HG03097 (cell line): ENCODE measurements at regions not wholly inside any gene's neighbourhood (a gene's known extent, or its start where the extent isn't known, plus 50 kb on each side); places are given as distances from the start of the nearest gene placed in this dataset.
"Not testable (repeated sequence)": the region's sequence is repeated elsewhere in the genome, so short reads cannot be mapped to it uniquely, and the experiment has no call there.

Experiments
- ATAC-seq: cut with Tn5 transposase; IDR thresholded peaks from one replicate; pipeline ENCODE4 v1.9.1; 2021; ENCODE audit not compliant: unreplicated experiment, low FRiP score

- no peak for ATAC-seq
These were observed 340.0 kb upstream of the NRG3 start for GRCh38 chr10:81534991-81535390.

GRCh38 chr10:81541517-81541916 lies 333.5 kb upstream of the NRG3 start:
- ATAC-seq: no peak

- no peak for ATAC-seq
These were observed 328.8 kb upstream of the NRG3 start for GRCh38 chr10:81546243-81546642.

GRCh38 chr10:81548160-81548559 lies 326.8 kb upstream of the NRG3 start:
- no peak for ATAC-seq

GRCh38 chr10:81564143-81564542 lies 310.9 kb upstream of the NRG3 start:
- no peak for ATAC-seq

GRCh38 chr10:81569488-81569887 lies 305.5 kb upstream of the NRG3 start:
- no peak for ATAC-seq

GRCh38 chr10:81570349-81570748 lies 304.6 kb upstream of the NRG3 start:
- ATAC-seq: no peak

GRCh38 chr10:81570878-81571794 lies 303.9 kb upstream of the NRG3 start:
- ATAC-seq: no peak

GRCh38 chr10:81575036-81575435 lies 300.0 kb upstream of the NRG3 start:
- ATAC-seq: no peak

- no peak for ATAC-seq
These were observed 298.7 kb upstream of the NRG3 start for GRCh38 chr10:81576336-81576735.

- ATAC-seq: no peak
These were observed 280.0 kb upstream of the NRG3 start for GRCh38 chr10:81594991-81595390.

- ATAC-seq: no peak
These were observed 274.8 kb upstream of the NRG3 start for GRCh38 chr10:81600185-81600584.

- ATAC-seq: no peak
These were observed 271.8 kb upstream of the NRG3 start for GRCh38 chr10:81603106-81603620.

GRCh38 chr10:81644485-81644884 lies 230.5 kb upstream of the NRG3 start:
- not testable (repeated sequence) for ATAC-seq

GRCh38 chr10:81655986-81656385 lies 219.0 kb upstream of the NRG3 start:
- ATAC-seq: no peak

GRCh38 chr10:81662837-81663236 lies 212.2 kb upstream of the NRG3 start:
- ATAC-seq: no peak

- not testable (repeated sequence) for ATAC-seq
These were observed 210.2 kb upstream of the NRG3 start for GRCh38 chr10:81664800-81665199.

GRCh38 chr10:81674941-81675340 lies 200.1 kb upstream of the NRG3 start:
- ATAC-seq: no peak

- ATAC-seq: no peak
These were observed 195.7 kb upstream of the NRG3 start for GRCh38 chr10:81679291-81679690.

GRCh38 chr10:81680359-81680758 lies 194.6 kb upstream of the NRG3 start:
- ATAC-seq: no peak

- ATAC-seq: no peak
These were observed 186.5 kb upstream of the NRG3 start for GRCh38 chr10:81688459-81688858.
